Thoracic aorta (tissue), 2 donors: ENCODE measurements at regions not wholly inside any gene's neighbourhood (a gene's known extent, or its start where the extent isn't known, plus 50 kb on each side); places are given as distances from the start of the nearest gene placed in this dataset.

ENCODE experiments used
- ATAC-seq: fragments of 150-250 bp; one replicate; pipeline ENCODE4 v1.8.0; 2017; ENCODE audit warnings: low read depth; ENCODE audit not compliant: insufficient number of reproducible peaks, low FRiP score
- DNase-seq: peaks from one replicate; pipeline ENCODE4 v3.0.0-alpha.2; 2020; ENCODE audit warnings: low spot score
- H3K27ac ChIP-seq, 2 donors: fragments of 200-600 bp; sonication (generic); 1 replicate in 1 of 2; 2 replicates in 1 of 2; pipeline ENCODE4 v1.5.1; 2016; ENCODE audit warnings: mild to moderate bottlenecking in 2 of 2, moderate library complexity in 2 of 2
- H3K27me3 ChIP-seq: fragments of 200-600 bp; sonication (generic); replicated peaks from 2 replicates; pipeline ENCODE4 v1.6.0; 2016; ENCODE audit warnings: mild to moderate bottlenecking; ENCODE audit not compliant: insufficient read depth
- H3K36me3 ChIP-seq: fragments of 200-600 bp; sonication (generic); one replicate; pipeline ENCODE4 v1.5.1; 2016
- H3K4me1 ChIP-seq, 2 donors: fragments of 200-600 bp; sonication (generic); 1 replicate in 1 of 2; 2 replicates in 1 of 2; pipeline versions ENCODE4 v1.5.1 to v1.6.0; 2016; ENCODE audit warnings: low read depth in 2 of 2, mild to moderate bottlenecking in 1 of 2; ENCODE audit not compliant: control insufficient read depth in 1 of 2
- H3K4me3 ChIP-seq: fragments of 200-600 bp; sonication (generic); 2 replicates; pipeline ENCODE4 v1.5.1; 2016; ENCODE audit warnings: mild to moderate bottlenecking
- H3K9me3 ChIP-seq: fragments of 200-600 bp; sonication (generic); 2 replicates; pipeline ENCODE4 v1.5.1; 2016
- TF ChIP-seq, protein P1 (sequence below): fragments of 200-600 bp; sonication (generic); IDR thresholded peaks from one replicate; pipeline ENCODE4 v1.5.1; 2019; ENCODE audit warnings: antibody characterized with exemption

DNA sequence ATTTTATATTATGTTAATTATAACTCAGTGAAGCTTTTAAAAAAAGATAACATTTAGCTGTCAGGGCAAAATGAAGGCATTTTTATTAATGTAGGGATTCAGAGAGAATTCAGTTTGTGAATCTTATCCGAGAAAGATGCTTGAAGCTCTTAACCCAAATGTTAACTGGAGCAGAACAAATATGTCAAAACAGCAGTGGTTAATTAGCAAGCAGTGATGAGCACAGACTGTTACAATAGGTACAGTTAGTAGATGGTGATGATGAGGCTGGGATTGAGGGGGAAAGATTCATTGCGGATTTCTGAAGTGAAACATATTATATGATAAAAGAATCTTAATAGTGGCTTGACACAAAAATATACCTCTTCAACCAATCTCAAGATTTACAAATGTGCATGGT lies 356.7 kb downstream of the DIRAS2 start:
- DNase-seq (no peak), ATAC-seq (no peak)
- no peaks in the 10 kb centered on the region for H3K27me3 ChIP-seq
- H3K9me3 ChIP-seq, result no peaks in the 10 kb centered on the region
- no peak overlapping the region for H3K4me3 ChIP-seq
- TF ChIP-seq, protein P1, sequence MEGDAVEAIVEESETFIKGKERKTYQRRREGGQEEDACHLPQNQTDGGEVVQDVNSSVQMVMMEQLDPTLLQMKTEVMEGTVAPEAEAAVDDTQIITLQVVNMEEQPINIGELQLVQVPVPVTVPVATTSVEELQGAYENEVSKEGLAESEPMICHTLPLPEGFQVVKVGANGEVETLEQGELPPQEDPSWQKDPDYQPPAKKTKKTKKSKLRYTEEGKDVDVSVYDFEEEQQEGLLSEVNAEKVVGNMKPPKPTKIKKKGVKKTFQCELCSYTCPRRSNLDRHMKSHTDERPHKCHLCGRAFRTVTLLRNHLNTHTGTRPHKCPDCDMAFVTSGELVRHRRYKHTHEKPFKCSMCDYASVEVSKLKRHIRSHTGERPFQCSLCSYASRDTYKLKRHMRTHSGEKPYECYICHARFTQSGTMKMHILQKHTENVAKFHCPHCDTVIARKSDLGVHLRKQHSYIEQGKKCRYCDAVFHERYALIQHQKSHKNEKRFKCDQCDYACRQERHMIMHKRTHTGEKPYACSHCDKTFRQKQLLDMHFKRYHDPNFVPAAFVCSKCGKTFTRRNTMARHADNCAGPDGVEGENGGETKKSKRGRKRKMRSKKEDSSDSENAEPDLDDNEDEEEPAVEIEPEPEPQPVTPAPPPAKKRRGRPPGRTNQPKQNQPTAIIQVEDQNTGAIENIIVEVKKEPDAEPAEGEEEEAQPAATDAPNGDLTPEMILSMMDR, result no peak
- no peak overlapping the region for H3K27ac ChIP-seq
- no peaks in the 10 kb centered on the region for H3K4me1 ChIP-seq
- no peaks in the 10 kb centered on the region for H3K36me3 ChIP-seq

DNA sequence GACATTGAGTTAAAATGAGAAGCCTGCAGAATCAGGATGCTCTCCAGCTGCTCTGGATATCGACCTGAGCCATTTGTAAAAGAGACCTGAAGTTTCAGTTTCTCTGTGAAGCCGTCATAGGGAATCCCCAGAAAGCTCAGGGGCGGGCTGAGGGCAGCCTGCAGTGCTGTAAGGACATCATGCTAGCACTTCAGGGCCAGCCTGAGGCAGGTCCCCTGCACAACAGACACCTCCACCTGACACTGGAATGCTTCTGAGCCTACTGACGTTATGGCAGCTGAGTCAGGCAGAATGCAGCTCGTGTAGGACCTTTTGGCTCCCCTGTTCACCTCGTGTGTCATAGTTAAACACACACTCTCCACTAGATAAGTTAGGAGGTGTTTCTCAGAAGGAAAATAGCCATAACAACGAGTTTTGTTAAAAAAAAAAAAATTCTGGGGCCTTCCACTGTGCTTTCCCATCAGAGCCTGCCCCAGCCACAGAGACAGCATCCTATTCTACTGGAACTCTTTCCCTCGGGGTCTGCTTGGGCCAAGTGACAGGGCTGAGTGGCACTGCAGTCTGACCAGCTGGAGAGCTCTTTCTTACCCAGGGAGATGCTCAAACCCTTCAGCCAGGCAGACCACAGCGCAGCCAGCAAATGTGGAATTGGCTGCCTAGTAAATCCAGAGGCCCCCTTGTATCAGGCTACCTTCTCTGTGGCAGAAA lies 354.9 kb downstream of the DIRAS2 start:
- Histone ChIP-seq H3K36me3 (no peaks in the 10 kb centered on the region), H3K4me1 (no peaks in the 10 kb centered on the region), H3K27me3 (no peaks in the 10 kb centered on the region), H3K9me3 (no peaks in the 10 kb centered on the region), H3K4me3 (no peak overlapping the region), H3K27ac (no peak overlapping the region)
- ATAC-seq (no peak), DNase-seq (no peak)
- TF ChIP-seq, protein P1, result no peak

DNA sequence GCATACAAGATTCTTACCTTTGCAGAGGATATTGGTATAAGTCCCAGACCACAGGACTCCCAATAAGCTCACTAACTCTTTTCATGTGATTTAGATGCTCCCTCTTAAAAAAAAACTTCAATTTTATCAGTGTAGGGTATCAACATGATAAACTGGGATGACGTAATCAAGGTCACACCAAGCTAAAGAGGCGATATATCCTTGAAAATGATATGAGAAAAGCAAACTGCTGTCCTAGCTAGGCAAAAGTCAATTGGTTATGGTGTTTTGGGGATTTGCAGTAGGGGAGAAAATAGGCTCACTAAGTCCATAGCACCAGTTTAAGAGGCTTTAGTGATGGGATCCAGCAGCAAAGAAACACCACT lies 354.4 kb downstream of the DIRAS2 start:
- H3K36me3 ChIP-seq, result no peaks in the 10 kb centered on the region
- ATAC-seq, result no peak
- TF ChIP-seq, protein P1, result no peak

DNA sequence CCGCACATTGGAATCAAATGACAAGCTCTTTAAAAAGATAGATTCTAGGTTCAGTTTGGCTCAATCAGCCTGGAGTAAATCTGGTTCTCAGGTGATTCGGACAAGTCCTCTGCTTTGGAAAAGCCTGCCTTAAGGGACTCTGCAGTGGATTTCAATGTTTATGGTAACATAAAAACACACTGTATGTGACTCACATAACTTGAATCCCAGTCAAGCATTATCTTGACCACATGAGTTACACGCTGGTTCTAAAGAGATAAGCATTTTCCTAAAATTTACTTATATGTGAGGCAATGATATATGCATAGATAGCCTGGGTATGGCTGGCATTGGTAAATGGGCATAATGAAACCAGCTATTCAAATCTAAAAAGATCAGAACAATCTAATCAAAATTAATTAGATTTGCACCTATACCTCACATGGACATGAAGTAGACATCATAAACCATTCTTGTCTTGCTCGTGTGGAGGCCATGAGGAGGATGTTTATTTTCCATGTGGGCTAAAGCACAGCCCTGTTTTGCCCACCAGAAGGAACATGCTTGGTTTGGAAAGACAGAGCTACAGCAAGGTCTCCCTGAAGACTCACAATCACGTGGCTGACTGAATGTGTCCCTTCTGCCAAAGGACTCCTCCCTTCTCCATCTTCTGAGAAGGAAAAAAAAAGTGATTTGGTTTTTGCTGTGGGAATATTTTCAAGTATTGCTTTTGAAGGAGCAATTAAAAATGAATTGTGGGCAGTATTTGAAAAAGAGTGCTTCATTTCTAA lies 351.7 kb downstream of the DIRAS2 start:
- DNase-seq (no peak), ATAC-seq (no peak)
- Histone ChIP-seq H3K4me3 (no peak overlapping the region), H3K36me3 (no peaks in the 10 kb centered on the region), H3K27ac (no peak overlapping the region), H3K27me3 (no peaks in the 10 kb centered on the region), H3K4me1 (no peaks in the 10 kb centered on the region), H3K9me3 (no peaks in the 10 kb centered on the region)
- TF ChIP-seq, protein P1, result no peak

More for the DNA sequence above, 354.4 kb downstream of the DIRAS2 start:
- no peak for DNase-seq
- Histone ChIP-seq H3K9me3 (no peaks in the 10 kb centered on the region), H3K4me1 (no peaks in the 10 kb centered on the region), H3K27me3 (no peaks in the 10 kb centered on the region), H3K27ac (no peak overlapping the region), H3K4me3 (no peak overlapping the region)

DNA sequence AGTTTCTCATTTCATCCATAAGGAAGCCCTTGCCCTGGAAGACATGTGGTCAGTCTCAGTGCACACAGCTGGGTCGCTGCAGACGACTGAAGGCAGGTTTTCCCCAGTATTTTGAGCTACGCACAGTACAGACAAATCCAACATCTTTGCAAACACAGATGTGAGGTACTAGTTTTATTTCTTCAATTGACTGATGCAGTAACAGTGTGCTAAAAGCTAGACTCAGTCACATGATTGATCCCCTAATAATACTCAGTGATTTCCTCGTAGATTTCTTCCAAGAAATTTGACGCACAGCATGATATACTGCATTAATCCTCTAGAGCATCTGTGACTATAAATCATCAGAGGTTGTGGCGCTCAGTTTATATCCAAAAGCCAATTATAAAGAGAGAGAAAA lies 346.1 kb downstream of the DIRAS2 start:
- H3K27ac ChIP-seq, result no peak overlapping the region
- ATAC-seq (no peak), DNase-seq (no peak)
- no peak overlapping the region for H3K4me3 ChIP-seq
- TF ChIP-seq, protein P1, result no peak
- no peaks in the 10 kb centered on the region for H3K9me3 ChIP-seq
- H3K4me1 ChIP-seq, result no peaks in the 10 kb centered on the region
- H3K27me3 ChIP-seq, result no peaks in the 10 kb centered on the region
- no peaks in the 10 kb centered on the region for H3K36me3 ChIP-seq
